ENCODE measurements at regions not wholly inside any gene's neighbourhood (a gene's known extent, or its start where the extent isn't known, plus 50 kb on each side); places are given as distances from the start of the nearest gene placed in this dataset.
"Not testable (repeated sequence)": the region's sequence is repeated elsewhere in the genome, so short reads cannot be mapped to it uniquely, and the experiment has no call there.

GRCh38 chr16:80263181-80263823 lies 277.5 kb upstream of the DYNLRB2 start:
- Histone ChIP-seq H3K4me3 (ENCODE audit: low read length) (no peak overlapping the region), H3K9me3 (ENCODE audit: control insufficient read depth, low read length) (no peaks in the 10 kb centered on the region), H3K9ac (ENCODE audit: low read length) (no peak overlapping the region), H3K4me1 (ENCODE audit: control insufficient read depth, insufficient read depth, low read length) (peaks cover 33% of the 10 kb centered on the region), H3K27me3 (ENCODE audit: control insufficient read depth, insufficient read depth, low read length) (no peaks in the 10 kb centered on the region), H3K36me3 (ENCODE audit: control insufficient read depth, insufficient read depth, low read length) (no peaks in the 10 kb centered on the region)

DNA sequence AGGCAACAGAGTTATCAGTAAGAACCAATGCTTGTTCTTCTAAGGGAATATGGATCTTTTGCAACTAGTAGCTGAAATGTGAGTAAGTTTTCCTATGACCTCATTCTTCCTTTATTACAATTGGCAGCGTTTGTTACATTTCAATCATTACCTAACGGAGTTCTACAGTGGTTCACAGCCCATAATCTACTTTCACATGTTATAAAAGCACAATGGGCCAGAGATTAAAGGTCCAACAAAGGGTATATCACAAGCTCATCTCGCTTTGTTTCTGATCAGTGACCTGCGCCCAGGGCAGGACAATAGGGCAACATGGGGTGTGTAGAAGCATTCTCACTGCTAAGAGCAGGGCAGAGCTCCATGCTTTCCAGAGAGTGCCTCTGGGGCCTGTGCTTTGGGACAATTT lies 279.9 kb upstream of the DYNLRB2 start:
- no peak overlapping the region for H3K4me3 ChIP-seq (ENCODE audit: low read length)
- H3K4me1 ChIP-seq (ENCODE audit: control insufficient read depth, insufficient read depth, low read length), result peaks cover 30% of the 10 kb centered on the region
- no peaks in the 10 kb centered on the region for H3K27me3 ChIP-seq (ENCODE audit: control insufficient read depth, insufficient read depth, low read length)
- no peaks in the 10 kb centered on the region for H3K9me3 ChIP-seq (ENCODE audit: control insufficient read depth, low read length)
- no peaks in the 10 kb centered on the region for H3K36me3 ChIP-seq (ENCODE audit: control insufficient read depth, insufficient read depth, low read length)
- no peak overlapping the region for H3K9ac ChIP-seq (ENCODE audit: low read length)

DNA sequence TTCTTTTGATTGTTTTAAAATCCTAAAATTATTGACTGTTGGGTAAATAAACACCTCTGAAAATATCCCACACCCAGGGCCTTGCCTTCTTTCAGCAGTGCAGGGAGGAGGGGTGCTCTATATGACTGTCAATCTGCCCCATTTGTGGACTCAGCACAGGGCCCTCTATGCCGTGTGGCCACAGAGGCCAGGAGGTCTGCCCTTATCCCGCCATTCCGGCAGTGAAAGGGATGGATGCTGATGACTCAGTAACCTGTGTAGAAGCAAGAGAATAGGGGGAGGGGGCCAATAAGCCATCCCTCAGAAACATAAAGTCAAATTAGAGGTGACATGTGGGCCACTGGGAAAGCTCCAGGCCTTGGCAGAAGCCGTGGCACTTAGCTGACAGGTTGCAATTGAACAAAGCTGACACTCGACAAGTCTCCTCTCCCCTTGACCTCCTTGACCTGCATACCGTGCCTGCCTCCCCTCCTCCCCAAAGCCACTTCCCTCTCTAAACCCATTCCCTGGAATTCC lies 281.4 kb upstream of the DYNLRB2 start:
- H3K27me3 ChIP-seq (ENCODE audit: control insufficient read depth, insufficient read depth, low read length), result no peaks in the 10 kb centered on the region
- H3K36me3 ChIP-seq (ENCODE audit: control insufficient read depth, insufficient read depth, low read length), result no peaks in the 10 kb centered on the region
- H3K4me1 ChIP-seq (ENCODE audit: control insufficient read depth, insufficient read depth, low read length), result peaks cover 18% of the 10 kb centered on the region
- H3K4me3 ChIP-seq (ENCODE audit: low read length), result no peak overlapping the region
- H3K9ac ChIP-seq (ENCODE audit: low read length), result no peak overlapping the region
- no peaks in the 10 kb centered on the region for H3K9me3 ChIP-seq (ENCODE audit: control insufficient read depth, low read length)

DNA sequence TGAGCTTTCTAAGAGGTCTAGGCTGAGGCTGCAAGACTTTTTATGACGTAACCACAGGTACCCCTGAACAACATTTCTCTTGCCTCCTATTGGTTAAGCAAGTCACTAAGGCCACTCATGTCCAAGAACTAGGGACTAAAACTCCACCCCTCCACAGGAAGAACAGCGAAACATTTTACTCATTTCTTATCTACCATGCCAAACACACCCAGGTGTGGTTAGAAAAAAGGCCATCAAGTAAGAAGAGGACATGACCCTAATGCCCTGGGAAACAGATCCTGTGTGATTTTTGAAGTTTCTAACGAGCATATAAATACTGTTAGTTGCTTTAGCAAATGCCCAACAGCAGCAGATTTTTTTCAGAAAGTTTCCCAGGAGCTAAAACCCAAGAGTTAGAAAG lies 282.4 kb upstream of the DYNLRB2 start:
- Histone ChIP-seq H3K36me3 (ENCODE audit: control insufficient read depth, insufficient read depth, low read length) (no peaks in the 10 kb centered on the region), H3K27me3 (ENCODE audit: control insufficient read depth, insufficient read depth, low read length) (no peaks in the 10 kb centered on the region), H3K4me1 (ENCODE audit: control insufficient read depth, insufficient read depth, low read length) (peaks cover 18% of the 10 kb centered on the region), H3K4me3 (ENCODE audit: low read length) (no peak overlapping the region), H3K9me3 (ENCODE audit: control insufficient read depth, low read length) (no peaks in the 10 kb centered on the region), H3K9ac (ENCODE audit: low read length) (no peak overlapping the region)

GRCh38 chr16:80254970-80255369 lies 285.8 kb upstream of the DYNLRB2 start:
- Histone ChIP-seq H3K36me3 (ENCODE audit: control insufficient read depth, insufficient read depth, low read length) (no peaks in the 10 kb centered on the region), H3K27me3 (ENCODE audit: control insufficient read depth, insufficient read depth, low read length) (no peaks in the 10 kb centered on the region), H3K9me3 (ENCODE audit: control insufficient read depth, low read length) (no peaks in the 10 kb centered on the region), H3K4me1 (ENCODE audit: control insufficient read depth, insufficient read depth, low read length) (peaks cover 13% of the 10 kb centered on the region), H3K4me3 (ENCODE audit: low read length) (no peak overlapping the region), H3K9ac (ENCODE audit: low read length) (no peak overlapping the region)

DNA sequence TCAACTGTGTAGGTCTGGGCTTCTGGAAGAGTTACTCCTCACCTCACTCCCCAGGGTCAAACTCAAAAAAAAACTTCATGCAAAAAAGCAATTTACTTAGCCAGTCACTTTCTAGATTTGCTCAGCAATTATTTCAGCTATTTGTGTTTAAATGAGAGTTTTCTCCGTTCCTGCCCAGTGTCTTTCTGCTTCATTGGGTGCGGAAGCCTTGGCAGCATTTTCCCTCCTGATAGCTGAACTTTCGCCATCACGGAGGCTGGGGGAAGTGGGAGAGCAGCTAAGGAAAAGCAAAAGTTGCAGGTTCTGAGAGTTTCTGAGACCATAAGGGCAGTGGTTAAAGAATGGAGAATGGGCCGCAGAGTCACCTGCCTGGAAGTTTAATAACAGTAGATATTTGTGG lies 287.1 kb upstream of the DYNLRB2 start:
- Histone ChIP-seq H3K36me3 (ENCODE audit: control insufficient read depth, insufficient read depth, low read length) (no peaks in the 10 kb centered on the region), H3K4me1 (ENCODE audit: control insufficient read depth, insufficient read depth, low read length) (peaks cover 7% of the 10 kb centered on the region), H3K27me3 (ENCODE audit: control insufficient read depth, insufficient read depth, low read length) (no peaks in the 10 kb centered on the region), H3K9me3 (ENCODE audit: control insufficient read depth, low read length) (no peaks in the 10 kb centered on the region), H3K4me3 (ENCODE audit: low read length) (no peak overlapping the region), H3K9ac (ENCODE audit: low read length) (no peak overlapping the region)

DNA sequence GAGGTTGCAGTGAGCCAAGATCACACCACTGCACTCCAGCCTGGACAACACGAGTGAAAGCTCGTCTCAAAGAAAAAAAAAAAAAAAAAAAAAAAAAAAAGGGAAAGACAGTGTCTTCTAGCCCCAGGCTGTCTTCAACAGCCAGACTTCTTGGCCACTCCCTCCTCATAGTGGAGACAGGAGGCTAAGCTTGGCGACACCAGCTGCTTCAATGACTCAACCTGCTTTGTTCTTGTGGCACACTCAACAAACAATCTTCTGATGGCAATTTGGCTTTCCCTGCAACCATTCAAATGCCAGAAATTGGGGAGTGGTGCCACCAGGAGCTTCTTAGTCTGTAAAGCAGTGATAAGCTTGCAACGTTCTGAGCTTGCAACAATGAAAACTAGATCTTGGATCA lies 290.4 kb upstream of the DYNLRB2 start:
- no peaks in the 10 kb centered on the region for H3K9me3 ChIP-seq (ENCODE audit: control insufficient read depth, low read length)
- H3K4me3 ChIP-seq (ENCODE audit: low read length), result no peak overlapping the region
- no peaks in the 10 kb centered on the region for H3K36me3 ChIP-seq (ENCODE audit: control insufficient read depth, insufficient read depth, low read length)
- H3K4me1 ChIP-seq (ENCODE audit: control insufficient read depth, insufficient read depth, low read length), result no peaks in the 10 kb centered on the region
- no peaks in the 10 kb centered on the region for H3K27me3 ChIP-seq (ENCODE audit: control insufficient read depth, insufficient read depth, low read length)
- H3K9ac ChIP-seq (ENCODE audit: low read length), result no peak overlapping the region

GRCh38 chr16:80243303-80243702 lies 297.5 kb upstream of the DYNLRB2 start:
- not testable (repeated sequence) for H3K9me3 ChIP-seq (ENCODE audit: control insufficient read depth, low read length); H3K36me3 ChIP-seq (ENCODE audit: control insufficient read depth, insufficient read depth, low read length); H3K4me3 ChIP-seq (ENCODE audit: low read length)

GRCh38 chr16:80242279-80242678 lies 298.5 kb upstream of the DYNLRB2 start:
- H3K9ac ChIP-seq (ENCODE audit: low read length); H3K36me3 ChIP-seq (ENCODE audit: control insufficient read depth, insufficient read depth, low read length); H3K27me3 ChIP-seq (ENCODE audit: control insufficient read depth, insufficient read depth, low read length); H3K4me1 ChIP-seq (ENCODE audit: control insufficient read depth, insufficient read depth, low read length); H3K4me3 ChIP-seq (ENCODE audit: low read length); H3K9me3 ChIP-seq (ENCODE audit: control insufficient read depth, low read length): not testable (repeated sequence)

More at GRCh38 chr16:80243303-80243702, 297.5 kb upstream of the DYNLRB2 start:
- H3K9ac ChIP-seq (ENCODE audit: low read length); H3K27me3 ChIP-seq (ENCODE audit: control insufficient read depth, insufficient read depth, low read length); H3K4me1 ChIP-seq (ENCODE audit: control insufficient read depth, insufficient read depth, low read length): not testable (repeated sequence)

DNA sequence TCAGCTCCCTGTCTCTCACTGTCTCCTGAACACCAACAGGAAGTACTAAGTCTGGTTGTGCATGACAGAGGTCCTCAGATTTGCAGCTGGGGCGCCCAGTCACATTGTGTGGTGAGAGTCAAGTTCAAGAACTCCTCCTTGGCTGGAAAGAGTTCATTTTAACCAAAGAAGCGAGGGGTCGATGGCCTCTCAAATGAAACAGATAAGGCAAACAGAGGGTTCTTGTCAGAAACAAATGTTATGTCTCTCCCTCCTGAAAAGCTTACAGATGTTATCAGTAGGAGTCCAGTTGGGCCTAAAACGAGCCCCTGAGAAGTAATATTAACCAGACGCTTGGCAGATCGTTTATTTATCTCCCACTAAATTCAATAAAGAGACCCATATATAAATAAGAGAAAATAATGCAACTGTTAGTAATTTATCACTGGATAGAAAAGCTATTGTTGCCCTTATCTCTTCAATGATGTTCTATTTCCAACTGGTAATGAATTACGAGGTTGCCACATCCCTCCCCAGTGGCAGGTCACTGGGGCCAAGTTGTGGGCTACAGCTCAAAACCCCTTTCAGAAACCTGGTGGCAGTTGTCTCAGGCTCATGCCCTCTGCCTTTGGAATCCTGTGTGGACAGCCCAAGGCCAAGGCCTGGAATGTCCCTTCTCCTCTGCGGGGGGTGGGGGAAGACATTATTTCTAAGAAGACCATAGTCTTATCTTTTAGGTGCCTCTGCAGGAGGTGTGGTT lies 307.5 kb upstream of the DYNLRB2 start:
- Histone ChIP-seq H3K9ac (ENCODE audit: low read length) (no peak overlapping the region), H3K36me3 (ENCODE audit: control insufficient read depth, insufficient read depth, low read length) (no peaks in the 10 kb centered on the region), H3K27me3 (ENCODE audit: control insufficient read depth, insufficient read depth, low read length) (no peaks in the 10 kb centered on the region), H3K4me1 (ENCODE audit: control insufficient read depth, insufficient read depth, low read length) (no peaks in the 10 kb centered on the region), H3K9me3 (ENCODE audit: control insufficient read depth, low read length) (no peaks in the 10 kb centered on the region), H3K4me3 (ENCODE audit: low read length) (no peak overlapping the region)

DNA sequence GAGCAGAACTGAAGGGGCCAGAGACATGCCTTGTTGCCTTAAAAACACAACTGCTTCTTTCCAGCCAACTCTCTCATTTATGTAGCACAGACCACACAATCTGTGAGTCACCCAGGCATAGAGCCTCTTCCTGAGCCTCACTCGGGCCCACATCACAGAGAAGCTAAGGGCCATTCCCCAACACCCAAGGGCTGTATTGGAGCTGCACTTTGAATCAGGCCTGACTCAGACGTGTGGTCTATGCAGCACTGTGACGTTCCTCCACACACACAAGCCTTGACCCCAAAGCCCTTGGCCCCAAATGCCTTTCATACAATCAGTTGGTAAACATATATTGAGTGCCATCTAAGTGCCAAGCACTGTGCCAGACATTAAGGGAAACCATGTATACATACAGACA lies 308.9 kb upstream of the DYNLRB2 start:
- no peaks in the 10 kb centered on the region for H3K36me3 ChIP-seq (ENCODE audit: control insufficient read depth, insufficient read depth, low read length)
- no peaks in the 10 kb centered on the region for H3K4me1 ChIP-seq (ENCODE audit: control insufficient read depth, insufficient read depth, low read length)
- H3K9ac ChIP-seq (ENCODE audit: low read length), result no peak overlapping the region
- H3K4me3 ChIP-seq (ENCODE audit: low read length), result no peak overlapping the region
- H3K27me3 ChIP-seq (ENCODE audit: control insufficient read depth, insufficient read depth, low read length), result no peaks in the 10 kb centered on the region
- no peaks in the 10 kb centered on the region for H3K9me3 ChIP-seq (ENCODE audit: control insufficient read depth, low read length)

DNA sequence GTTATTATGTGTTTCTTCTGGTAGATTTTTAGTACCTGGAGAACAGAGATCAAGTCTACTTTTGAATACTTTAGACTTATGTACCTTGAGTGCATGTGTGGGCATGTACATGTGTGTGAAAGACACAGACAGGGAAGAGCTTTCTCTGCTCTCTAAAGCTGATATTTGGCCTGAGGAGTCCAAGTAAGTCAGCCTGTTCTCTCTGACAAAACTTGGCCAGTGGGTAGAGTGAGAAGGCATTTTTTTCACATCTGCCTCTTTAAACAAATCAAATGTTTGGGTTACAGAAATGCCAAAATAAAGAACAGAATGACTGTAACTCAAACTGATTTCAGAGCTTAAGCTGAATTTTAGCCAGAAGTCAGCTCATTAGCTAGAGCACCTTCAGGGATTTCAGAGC lies 309.7 kb upstream of the DYNLRB2 start:
- no peak overlapping the region for H3K4me3 ChIP-seq (ENCODE audit: low read length)
- no peaks in the 10 kb centered on the region for H3K9me3 ChIP-seq (ENCODE audit: control insufficient read depth, low read length)
- H3K9ac ChIP-seq (ENCODE audit: low read length), result no peak overlapping the region
- H3K36me3 ChIP-seq (ENCODE audit: control insufficient read depth, insufficient read depth, low read length), result no peaks in the 10 kb centered on the region
- no peaks in the 10 kb centered on the region for H3K4me1 ChIP-seq (ENCODE audit: control insufficient read depth, insufficient read depth, low read length)
- H3K27me3 ChIP-seq (ENCODE audit: control insufficient read depth, insufficient read depth, low read length), result no peaks in the 10 kb centered on the region

All from mucosa of stomach (tissue), 1 donor.